Activated CD4-positive, alpha-beta T cell treated with anti-CD3 and anti-CD28 coated beads, Interleukin-2, Interleukin-6, amounts not matched to agents 100 ng/mL and 50 ng/mL, durations not matched to agents 16 hours and 8 hours (primary cell): ENCODE measurements at regions not wholly inside any gene's neighbourhood (a gene's known extent, or its start where the extent isn't known, plus 50 kb on each side); places are given as distances from the start of the nearest gene placed in this dataset.
"Not testable (repeated sequence)": the region's sequence is repeated elsewhere in the genome, so short reads cannot be mapped to it uniquely, and the experiment has no call there.

Experiments used
- DNase-seq: peaks from one replicate; pipeline ENCODE4 v3.0.0-alpha.2; 2020

DNA sequence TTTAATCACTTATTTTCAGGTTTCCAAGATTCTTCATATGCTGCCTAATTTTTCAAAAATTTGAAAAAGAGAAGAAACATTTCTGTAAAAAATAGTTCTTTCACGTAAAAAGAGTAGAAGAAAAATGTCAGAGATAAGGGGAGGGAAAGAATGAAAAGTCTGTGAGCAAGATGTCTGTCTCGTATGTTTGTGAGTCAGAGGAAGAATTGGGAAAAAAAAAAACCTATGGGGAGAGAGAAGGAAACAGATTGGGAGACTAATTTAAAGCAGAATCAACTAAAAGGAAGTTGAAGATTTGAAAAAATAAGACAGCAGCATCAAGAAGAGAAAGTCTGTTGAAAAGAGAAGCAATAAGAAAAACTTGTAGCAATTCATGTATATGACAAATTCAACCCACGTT, 456.3 kb downstream of the HINT1 start:
- no peak for DNase-seq

DNA sequence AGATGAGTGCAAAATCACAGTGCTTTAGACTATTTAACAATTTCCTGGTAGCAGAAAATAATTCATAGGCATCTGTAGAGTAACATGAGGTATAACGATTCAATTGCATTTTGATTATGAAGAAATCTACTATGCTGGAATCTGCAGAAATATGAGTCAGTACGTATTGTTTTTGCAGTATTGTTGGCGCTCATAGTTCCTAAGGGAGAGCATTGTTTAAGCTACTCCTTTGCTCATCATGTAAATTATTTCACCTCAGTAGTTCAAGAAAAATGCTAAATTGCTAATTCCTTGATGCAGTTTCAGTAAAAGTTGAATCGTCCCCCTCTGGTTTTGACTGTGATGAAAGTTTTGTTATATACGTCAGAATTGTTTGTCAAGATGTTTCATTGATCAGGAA, 458.4 kb downstream of the HINT1 start:
- DNase-seq: no peak

DNA sequence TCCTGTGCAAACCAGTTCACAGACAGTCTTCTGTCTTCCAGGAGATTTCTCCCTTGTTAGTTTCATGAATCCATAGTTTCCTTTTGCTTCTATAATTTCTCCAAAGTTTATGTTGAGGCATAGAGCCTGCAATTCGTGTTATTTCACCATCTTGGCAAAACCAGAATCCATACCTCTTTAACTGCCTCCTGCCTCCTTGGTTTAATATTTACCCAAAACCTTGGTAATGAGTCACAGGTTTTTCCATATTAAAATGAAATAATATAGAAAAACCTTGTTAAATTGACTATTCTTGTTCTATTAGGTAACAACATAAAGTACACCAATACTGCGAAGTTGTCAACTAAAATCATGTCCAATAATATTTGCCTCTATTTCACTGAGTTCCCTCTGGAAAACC, 459.7 kb downstream of the HINT1 start:
- no peak for DNase-seq

DNA sequence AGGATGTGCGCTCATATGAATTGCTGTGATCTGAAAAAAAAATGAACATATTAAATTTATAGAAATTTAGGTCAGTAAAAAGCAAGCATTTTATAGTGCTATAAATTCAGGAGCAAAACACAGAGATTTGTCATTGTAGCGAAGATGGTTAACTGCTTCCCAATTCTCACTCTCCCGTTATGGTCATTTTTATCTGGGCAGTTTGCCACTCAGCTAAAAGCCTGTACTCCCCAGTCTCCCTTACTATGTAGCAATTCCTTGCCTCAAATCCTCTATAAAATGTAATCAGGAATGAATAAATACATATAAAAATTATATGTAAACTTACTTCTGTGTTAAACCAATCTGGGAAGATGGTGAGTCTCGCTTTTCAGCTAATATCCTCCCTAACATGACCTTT, 471.5 kb downstream of the HINT1 start:
- no peak for DNase-seq

DNA sequence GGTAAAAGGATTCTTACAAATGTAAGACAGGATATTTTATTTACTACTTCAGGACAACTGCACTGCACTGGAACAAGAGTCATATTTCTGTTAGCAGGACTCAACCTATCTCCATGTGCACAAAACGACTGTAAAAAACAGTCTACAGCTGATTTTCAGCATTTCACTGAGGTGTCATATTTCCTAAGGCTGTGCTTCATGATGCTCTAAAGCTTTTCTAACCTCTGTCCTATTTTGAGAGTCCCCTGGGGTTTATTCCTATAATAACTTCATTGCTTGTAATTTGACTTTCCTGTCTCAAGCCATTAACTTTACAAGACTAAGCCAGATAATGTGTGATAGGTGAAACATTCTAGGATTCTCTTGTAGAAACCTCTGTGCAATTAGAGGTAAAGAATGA, 472.3 kb downstream of the HINT1 start:
- DNase-seq: no peak

DNA sequence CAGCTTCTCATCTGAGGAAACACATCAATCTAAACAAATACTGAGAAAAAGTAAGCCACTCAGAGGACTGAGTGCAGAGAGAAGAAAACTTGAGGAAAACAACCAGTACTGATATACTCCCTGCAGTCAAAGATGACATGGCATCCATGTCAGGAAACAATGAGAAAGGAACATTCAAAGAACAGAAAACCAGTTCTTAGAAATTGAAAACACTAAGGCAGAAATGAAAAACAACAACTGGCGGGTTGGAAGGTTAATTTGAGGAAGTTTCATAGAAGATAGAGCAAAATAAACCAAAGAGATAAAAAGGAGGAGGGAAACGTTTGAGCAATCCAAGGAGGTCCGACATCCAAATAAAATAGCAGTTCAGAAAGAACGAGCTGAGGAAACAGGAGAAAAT, 475.2 kb downstream of the HINT1 start:
- no peak for DNase-seq

DNA sequence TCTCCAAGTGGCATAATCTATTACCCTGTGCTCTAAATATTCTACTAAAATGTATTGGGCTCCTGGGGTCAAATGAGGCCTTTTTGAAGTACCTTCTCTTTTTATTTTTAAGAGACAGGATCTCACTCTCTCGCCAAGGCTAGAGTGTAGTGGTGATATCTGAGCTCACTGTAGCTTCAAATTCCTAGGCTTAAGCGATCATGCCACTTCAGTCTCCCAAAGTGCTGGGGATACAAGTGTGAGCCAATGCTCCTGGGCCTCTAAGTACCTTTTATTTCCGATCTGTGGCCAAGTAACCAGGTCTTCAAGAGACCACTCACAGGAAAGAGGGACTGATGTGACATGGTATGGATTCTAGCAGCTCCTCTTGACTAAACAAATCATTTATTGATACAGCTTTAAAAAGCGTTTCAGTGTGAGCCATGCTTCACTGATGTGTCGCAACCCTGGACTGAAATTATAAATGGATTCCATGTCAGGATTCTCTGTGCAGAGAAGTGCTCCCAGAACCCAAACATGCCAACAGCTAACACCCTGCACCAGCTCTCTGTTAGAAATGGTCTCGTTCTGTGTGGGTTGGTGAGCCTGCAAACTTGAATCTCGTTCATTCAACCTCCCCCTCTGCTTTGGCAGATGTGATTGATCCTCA, 477.8 kb downstream of the HINT1 start:
- DNase-seq: no peak

DNA sequence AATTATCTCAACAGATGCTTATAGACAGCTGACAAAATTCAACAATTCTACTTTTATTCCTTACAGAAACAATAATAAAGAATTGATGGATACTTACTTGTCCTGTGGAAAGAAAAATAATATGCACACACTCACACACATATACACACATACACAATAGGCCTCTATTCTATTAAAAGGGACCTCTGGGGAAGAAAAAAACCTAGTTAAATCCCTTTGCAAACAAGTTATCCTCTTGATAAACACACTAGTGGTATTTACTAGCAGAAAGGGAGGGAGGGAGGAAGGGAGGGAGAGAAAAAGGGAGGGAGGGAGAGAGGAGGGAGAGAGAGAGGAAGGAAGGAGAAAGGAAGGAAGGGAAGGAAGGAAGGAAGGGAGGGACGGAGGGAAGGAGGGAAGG, 486.4 kb downstream of the HINT1 start:
- DNase-seq: no peak

DNA sequence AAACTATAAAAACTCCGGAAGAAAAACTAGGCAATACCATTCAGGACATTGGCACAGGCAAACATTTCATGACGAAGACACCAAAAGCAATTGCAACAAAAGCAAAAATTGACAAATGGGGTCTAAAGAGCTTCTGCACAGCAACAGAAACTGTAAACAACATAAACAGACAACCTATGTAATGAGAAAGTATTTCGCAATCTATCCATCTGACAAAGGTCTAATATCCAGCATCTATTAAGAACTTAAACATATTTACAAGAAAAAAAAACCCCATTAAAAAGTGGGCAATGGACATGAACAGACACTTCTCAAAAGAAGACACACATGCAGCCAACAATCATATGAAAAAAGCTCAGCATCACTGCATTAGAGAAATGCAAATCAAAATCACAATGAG, 498.6 kb downstream of the HINT1 start:
- DNase-seq: no peak

DNA sequence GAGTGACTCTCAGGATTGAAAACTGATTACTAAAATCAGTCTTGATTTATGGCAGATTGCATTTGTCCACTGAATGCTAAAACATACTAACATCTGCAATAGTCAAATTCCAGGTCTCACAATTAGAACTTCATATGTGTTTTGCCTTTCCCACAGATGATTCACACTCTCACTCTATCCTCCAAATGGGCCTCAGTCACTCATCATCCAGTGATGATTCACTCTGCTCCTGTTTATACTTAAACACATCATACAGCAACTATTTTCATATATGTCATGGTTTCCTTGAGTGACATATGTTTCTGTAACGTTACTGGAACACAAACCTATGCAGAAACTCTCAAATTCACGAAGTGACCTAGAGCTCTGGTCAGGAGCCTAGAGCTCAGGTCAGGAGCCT, 512.9 kb downstream of the HINT1 start:
- DNase-seq: peak; percentile 1

DNA sequence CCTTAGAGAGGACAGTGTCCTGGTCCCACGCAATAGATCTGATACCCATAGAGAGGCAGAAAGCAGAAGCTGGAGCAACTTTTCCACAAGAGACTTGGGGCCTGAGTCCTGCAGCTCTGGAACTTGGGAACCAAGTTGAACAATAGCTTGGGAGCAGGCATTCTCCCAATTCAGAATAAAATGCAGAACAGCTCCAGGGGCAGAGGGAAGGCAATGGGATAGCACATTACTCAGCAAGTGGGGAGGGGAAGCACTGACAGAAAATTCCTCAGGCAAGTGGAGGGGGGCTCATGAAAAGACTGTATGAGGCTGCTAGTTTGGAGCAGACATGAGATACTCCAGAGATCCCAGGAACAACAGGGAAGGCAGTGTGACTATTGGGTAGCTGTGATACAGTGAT, 513.6 kb downstream of the HINT1 start:
- DNase-seq: no peak

DNA sequence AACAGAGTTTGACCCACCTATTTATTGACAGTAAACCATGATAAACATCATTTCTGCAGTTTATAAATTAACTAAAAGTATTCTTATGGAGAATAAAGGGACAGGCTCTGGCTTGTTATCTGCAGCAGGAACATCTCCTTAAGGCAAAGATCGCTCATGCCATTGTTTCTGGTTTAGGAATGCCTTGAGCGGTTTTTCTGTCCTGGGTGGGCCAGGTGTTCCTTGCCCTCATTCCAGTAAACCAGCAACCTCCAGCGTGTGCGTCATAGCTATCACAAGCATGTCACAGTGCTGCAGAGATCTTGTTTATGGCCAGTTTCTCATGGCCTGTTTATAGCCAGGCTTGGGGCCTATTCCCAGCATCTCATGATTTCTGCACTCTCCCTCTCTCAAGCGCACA, 521.7 kb downstream of the HINT1 start:
- no peak for DNase-seq

DNA sequence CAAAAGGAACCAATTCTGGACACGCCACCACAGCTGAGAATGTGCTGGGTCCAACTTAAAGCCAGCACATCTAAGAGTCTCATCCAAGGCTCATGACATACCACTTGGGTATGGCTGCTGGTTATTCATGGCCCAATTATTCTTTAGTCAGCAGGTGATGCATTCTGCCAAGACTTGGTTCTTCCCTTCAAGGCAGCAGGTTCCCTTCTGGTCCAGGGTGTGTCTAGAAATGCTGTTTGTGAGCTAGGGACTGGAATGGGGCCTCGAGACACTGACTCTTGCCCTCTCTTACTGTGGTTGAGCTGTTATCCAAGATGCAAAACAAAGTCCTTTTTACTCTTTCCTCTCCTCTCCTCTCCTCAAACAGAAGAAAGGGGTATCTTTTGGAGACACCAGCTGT, 522.6 kb downstream of the HINT1 start:
- no peak for DNase-seq

DNA sequence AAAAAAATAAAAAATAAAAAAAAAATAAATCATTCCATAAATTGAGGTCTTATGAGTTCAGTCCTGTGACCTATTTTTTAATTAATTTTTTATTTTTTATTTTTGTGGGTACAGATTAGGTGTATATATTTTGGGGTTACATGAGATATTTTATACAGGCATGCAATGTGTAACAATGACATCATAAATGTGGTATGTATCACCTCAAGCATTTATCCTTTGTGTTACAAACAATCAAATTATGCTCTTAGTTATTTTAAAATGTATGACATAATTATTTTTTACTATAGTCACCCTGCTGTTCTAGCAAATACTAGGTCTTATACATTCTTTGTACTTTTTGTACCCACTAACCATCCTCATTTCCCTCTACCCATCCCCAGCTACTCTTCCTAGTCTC, 537.9 kb downstream of the HINT1 start:
- DNase-seq: no peak

DNA sequence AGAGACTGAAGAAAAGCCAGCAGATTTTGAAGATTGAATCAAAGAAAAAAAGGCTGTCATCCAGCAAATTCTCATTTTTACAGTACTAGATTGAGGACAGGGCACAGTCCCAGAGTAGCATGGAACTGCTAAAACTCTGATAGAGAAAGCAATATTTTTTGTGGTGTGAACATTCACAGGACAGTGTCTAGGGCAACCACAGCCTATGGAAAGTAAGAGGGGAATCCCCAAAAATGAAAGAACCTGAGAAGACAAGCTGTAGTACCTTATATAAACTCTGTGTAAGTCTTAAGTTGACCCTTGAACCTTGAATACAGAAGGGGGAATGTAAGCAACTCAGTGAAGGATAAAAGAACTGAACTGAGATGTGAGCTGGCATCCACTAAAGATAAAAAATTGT, 540.3 kb downstream of the HINT1 start:
- DNase-seq: no peak

DNA sequence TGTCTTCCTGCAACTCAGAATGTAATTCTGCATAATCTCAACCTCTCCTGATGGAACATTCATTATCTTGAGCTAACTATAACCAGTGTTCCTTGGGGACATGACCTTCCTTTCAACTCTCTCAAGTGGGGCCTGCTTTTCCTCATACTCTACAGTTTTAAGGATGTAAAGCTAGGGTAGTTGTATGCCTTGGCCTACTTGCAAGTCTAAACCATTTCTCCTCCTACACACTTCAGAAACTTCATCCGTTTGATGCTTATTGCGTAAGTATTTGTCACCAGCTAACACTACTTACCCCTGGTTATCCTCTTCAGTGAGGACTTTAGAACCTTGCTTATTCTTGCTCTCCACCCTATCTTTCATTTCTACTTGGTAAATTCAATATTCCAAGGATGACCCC, 548.9 kb downstream of the HINT1 start:
- DNase-seq: no peak

DNA sequence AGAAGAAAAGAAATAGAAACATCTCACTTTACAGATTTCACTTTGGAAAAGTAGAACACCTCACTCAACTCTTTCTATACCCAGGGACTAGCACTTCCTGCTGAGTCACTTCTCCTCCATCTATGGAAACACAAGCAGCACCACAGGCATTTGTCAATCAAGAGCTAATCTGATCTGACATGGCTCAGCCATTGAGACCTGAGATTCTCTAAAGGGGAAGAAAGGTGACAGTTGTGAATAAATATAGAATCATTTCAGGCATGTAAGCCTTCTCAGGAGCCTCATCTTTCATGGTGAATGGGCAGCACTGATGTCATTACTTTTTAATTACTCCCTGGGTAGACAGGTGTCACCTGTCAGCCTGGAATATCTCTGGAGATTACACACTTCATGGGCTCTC, 559.8 kb downstream of the HINT1 start:
- no peak for DNase-seq

DNA sequence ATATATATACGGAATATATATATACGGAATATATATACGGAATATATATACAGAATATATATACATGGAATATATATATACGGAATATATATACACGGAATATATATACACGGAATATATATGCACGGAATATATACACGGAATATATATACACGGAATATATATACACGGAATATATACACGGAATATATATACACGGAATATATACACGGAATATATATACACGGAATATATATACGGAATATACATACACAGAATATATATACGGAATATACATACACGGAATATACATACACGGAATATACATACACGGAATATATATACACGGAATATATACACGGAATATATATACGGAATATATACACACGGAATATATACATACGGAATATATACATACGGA, 568.4 kb downstream of the HINT1 start:
- DNase-seq: not testable (repeated sequence)

DNA sequence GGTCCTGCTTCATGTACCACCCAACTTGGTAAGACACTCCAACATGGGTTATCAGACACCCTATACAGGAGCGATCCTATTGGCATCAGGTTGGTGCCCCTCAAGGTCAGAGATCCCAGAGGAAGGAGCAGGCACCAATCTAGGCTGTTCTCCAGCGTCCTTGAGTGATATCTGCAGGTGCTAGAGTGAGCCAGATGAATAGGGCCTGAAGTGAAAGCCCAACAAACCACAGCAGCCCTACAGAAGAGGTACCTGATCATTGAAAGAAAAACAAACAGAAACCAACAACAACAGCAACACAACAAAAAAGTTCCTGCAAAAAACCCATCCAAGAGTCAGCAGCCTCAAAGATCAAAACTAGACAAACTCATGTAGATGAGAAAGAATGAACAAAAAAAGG, 584.8 kb downstream of the HINT1 start:
- no peak for DNase-seq

DNA sequence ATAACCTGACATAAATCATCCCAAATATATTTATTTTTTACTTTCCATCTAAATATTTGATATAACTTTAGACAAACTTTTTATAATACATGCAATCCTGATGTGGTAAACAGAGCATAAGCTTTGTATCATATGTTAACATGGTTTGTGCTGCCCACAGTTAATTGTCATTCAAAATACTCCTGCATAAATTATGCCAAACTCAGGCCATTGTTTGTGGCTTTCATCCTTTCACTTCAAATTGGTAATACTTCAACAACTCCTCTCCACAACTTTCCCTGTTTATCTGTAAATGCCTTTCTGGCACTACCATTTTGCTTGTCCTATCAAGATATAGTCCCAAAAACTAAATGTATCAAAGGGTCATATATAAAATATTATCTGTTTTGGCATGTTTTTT, 586.7 kb downstream of the HINT1 start:
- DNase-seq: no peak

DNA sequence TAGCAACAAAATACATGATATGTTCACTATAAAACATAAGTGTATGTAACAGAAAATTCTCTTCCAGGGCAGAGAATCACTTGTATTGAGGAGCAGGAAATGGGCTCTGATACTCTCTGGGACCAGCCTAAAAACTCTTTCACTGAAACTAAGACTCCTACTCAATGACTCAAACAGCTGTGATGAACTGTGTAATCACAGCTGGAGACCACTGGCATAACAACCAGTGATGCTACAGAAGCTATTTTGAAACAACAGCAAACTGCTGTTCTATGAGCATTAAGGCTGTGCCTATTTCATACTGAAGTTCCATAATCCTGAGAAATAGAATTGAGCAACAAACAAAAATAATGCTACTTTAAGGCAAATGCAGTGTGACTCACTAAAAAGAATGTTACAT, 594.0 kb downstream of the HINT1 start:
- no peak for DNase-seq

DNA sequence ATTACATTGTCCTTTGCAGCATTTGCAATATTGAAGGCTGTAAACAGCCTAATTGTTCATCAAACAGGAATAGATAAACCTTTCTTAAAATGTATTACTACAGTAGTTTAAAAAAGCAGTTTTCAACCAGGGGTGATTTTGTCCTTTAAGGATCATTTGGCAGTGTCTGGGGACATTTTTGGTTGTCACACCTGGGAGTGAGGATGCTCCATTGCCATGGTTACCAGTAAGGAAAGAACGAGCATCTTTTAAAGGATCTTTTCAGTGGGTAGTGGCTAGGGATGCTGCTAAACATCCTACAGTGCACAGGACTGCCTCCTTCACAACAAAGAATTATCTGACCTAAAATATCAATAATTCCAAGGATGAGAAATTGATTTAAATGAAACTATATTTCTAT, 596.3 kb downstream of the HINT1 start:
- DNase-seq: no peak

DNA sequence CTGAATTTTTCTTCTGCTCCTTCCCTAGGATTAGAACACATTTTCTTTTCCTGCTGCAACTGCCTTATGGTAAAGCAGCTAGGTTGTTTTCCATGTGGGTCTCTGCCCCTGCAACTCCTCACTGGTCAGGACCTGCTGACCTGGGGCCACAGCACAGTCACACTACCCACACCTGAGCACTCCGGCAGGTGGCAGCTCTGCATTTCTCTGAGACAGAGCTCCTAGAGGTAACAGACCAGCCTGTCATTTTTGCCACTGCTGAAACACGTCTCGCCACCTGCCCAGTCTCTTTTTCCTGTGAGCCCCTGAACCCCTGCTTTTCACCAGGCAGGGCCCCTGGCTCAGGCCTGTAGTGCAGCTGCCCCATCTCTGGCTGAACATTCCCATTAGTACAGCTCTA, 609.6 kb downstream of the HINT1 start:
- no peak for DNase-seq

DNA sequence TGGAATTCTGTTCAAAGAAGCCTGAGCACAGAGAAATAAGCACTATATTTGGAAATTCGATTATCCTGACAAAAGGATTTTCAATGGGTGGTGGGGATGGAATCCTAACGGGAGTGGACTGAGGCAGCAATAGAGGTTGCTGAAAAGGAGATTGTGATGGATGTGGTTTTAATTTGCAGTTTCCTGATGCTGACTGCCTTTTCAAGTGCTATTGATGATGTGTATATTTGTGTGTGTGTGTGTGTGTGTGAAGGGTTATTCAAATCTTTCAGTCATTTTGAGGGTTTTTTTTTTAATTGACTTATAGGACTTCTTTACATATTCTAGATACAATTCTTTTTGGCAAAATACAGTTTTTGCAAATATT, 614.5 kb downstream of the HINT1 start:
- no peak for DNase-seq

DNA sequence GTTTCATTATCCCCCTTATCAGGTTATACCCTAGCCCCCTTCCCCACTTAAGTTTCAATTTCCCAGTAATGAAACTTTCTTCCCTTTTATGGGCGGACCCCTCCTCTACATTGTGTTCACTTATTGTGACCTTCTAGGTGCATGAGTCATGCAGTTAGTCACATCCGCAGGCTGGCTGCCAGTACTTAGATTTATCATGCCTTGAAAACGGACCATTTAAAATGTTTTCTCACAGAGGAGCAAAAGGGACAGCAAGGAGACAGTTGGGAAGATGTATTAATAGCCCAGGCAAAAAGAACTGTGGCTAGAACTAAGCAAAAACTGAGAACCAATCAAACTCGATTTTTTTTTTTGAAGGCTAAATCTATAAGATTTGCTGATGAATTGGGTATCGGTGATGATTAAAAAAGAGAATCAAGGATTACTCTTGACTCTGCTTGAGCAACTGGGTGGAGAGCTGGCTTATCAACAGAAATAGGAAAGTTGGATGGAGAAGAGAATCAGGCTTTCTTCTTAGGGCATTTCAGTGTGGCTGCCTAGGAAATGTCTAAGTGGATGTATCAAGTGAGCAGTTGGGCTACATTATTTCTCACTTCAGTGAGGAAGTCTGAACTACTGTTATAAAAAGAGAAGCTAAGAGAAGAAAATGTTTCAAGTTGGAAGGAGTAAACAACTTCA, 615.0 kb downstream of the HINT1 start:
- DNase-seq: no peak
